ENCODE measurements at regions not wholly inside any gene's neighbourhood (a gene's known extent, or its start where the extent isn't known, plus 50 kb on each side); places are given as distances from the start of the nearest gene placed in this dataset.

- H3K9me3 ChIP-seq (ENCODE audit: control extremely low read depth in 1 of 3, control insufficient read depth in 2 of 3, insufficient read depth in 1 of 3, low read length in 2 of 3), result peaks cover 0 to 4% (median 0%) of the 10 kb centered on the region in 3 donors
- no peak overlapping the region for H3K27ac ChIP-seq (ENCODE audit: low read length in 2 of 2)
- no peaks in the 10 kb centered on the region for H3K36me3 ChIP-seq (replicated peaks in 1 of 2; ENCODE audit: control extremely low read depth in 1 of 2, control insufficient read depth in 1 of 2, extremely low read depth in 1 of 2, insufficient read depth in 2 of 2, low read length in 1 of 2)
- Mint-ChIP-seq H3K4me1 (no peaks in the 10 kb centered on the region), H3K27ac (no peak overlapping the region), H3K27me3 (peaks cover 19% of the 10 kb centered on the region), H3K9me3 (ENCODE audit: insufficient read depth) (no peaks in the 10 kb centered on the region), H3K4me3 (no peak overlapping the region)
- no peaks in the 10 kb centered on the region for H3K27me3 ChIP-seq (replicated peaks in 1 of 4; ENCODE audit: control extremely low read depth in 1 of 4, control insufficient read depth in 3 of 4, insufficient read depth in 4 of 4, low read length in 3 of 4)
- no peak overlapping the region for H2AFZ ChIP-seq (ENCODE audit: insufficient read depth, low read depth, low read length, poor library complexity, severe bottlenecking)
- H3K4me1 ChIP-seq (ENCODE audit: control insufficient read depth in 2 of 2, insufficient read depth in 2 of 2, low read length in 2 of 2), result no peaks in the 10 kb centered on the region
- TF ChIP-seq CTCF (IDR thresholded peaks at IDR 0.05) (no peak), EZH2 (IDR thresholded peaks at IDR 0.05; ENCODE audit: borderline replicate concordance, insufficient read depth, low read depth, low read length, poor library complexity, severe bottlenecking) (no peak)
- no peaks in the 10 kb centered on the region for H3K79me2 ChIP-seq (ENCODE audit: control insufficient read depth, insufficient read depth, low read length)
- CTCF ChIA-PET, result no interaction called here
- POLR2A ChIA-PET, result no interaction called here
- no peak for DNase-seq
- H3K4me2 ChIP-seq (replicated peaks; ENCODE audit: low read depth, low read length, poor library complexity, severe bottlenecking), result no peak overlapping the region
- no peak for ATAC-seq (ENCODE audit: low read depth)
- no peaks in the 10 kb centered on the region for H4K20me1 ChIP-seq (ENCODE audit: control insufficient read depth, insufficient read depth, low read length, poor library complexity, severe bottlenecking)
- WGBS (ENCODE audit: insufficient coverage), result 60% methylated on average over 1 of the region's 1 CpG
- no peak overlapping the region for H3K4me3 ChIP-seq (ENCODE audit: control extremely low read depth in 1 of 5, extremely low read depth in 1 of 5, insufficient read depth in 1 of 5, low read depth in 2 of 5, low read length in 4 of 5)
- intact Hi-C loops (cut with micrococcal nuclease), result no loop called here
- H3K9ac ChIP-seq (ENCODE audit: low read length), result no peak overlapping the region
Observed at GRCh38 chr17:65349916-65350315, 211.5 kb downstream of the AXIN2 start.

- ChIA-PET POLR2A (no interaction called here), CTCF (no interaction called here)
- 77% methylated on average over 2 of the region's 2 CpGs for WGBS (ENCODE audit: insufficient coverage)
- ATAC-seq (ENCODE audit: low read depth), result no peak
- Histone ChIP-seq H3K4me2 (replicated peaks; ENCODE audit: low read depth, low read length, poor library complexity, severe bottlenecking) (no peak overlapping the region), H2AFZ (ENCODE audit: insufficient read depth, low read depth, low read length, poor library complexity, severe bottlenecking) (no peak overlapping the region), H3K36me3 (replicated peaks in 1 of 2; ENCODE audit: control extremely low read depth in 1 of 2, control insufficient read depth in 1 of 2, extremely low read depth in 1 of 2, insufficient read depth in 2 of 2, low read length in 1 of 2) (no peaks in the 10 kb centered on the region), H4K20me1 (ENCODE audit: control insufficient read depth, insufficient read depth, low read length, poor library complexity, severe bottlenecking) (no peaks in the 10 kb centered on the region), H3K27ac (ENCODE audit: low read length in 2 of 2) (no peak overlapping the region), H3K79me2 (ENCODE audit: control insufficient read depth, insufficient read depth, low read length) (no peaks in the 10 kb centered on the region), H3K9me3 (ENCODE audit: control extremely low read depth in 1 of 3, control insufficient read depth in 2 of 3, insufficient read depth in 1 of 3, low read length in 2 of 3) (peaks cover 0 to 4% (median 0%) of the 10 kb centered on the region in 3 donors), H3K9ac (ENCODE audit: low read length) (no peak overlapping the region), H3K4me1 (ENCODE audit: control insufficient read depth in 2 of 2, insufficient read depth in 2 of 2, low read length in 2 of 2) (no peaks in the 10 kb centered on the region), H3K4me3 (ENCODE audit: control extremely low read depth in 1 of 5, extremely low read depth in 1 of 5, insufficient read depth in 1 of 5, low read depth in 2 of 5, low read length in 4 of 5) (no peak overlapping the region), H3K27me3 (replicated peaks in 1 of 4; ENCODE audit: control extremely low read depth in 1 of 4, control insufficient read depth in 3 of 4, insufficient read depth in 4 of 4, low read length in 3 of 4) (no peaks in the 10 kb centered on the region)
- intact Hi-C loops (cut with micrococcal nuclease), result no loop called here
- Mint-ChIP-seq H3K27me3 (peaks cover 26% of the 10 kb centered on the region), H3K9me3 (ENCODE audit: insufficient read depth) (peaks cover 2% of the 10 kb centered on the region), H3K27ac (no peak overlapping the region), H3K4me3 (no peak overlapping the region), H3K4me1 (no peaks in the 10 kb centered on the region)
- TF ChIP-seq CTCF (IDR thresholded peaks at IDR 0.05) (no peak), EZH2 (IDR thresholded peaks at IDR 0.05; ENCODE audit: borderline replicate concordance, insufficient read depth, low read depth, low read length, poor library complexity, severe bottlenecking) (no peak)
- no peak for DNase-seq
Observed at GRCh38 chr17:65346166-65346565, 209.0 kb downstream of the RGS9 start.
